IMR-90 (cell line): ENCODE measurements at regions not wholly inside any gene's neighbourhood (a gene's known extent, or its start where the extent isn't known, plus 50 kb on each side); places are given as distances from the start of the nearest gene placed in this dataset.

Source experiments
- ATAC-seq: fragments of 200-7000 bp; cut with Tn5 transposase; 2 replicates; pipeline ENCODE4 v1.9.1; 2020; ENCODE audit warnings: low read depth, mild to moderate bottlenecking, moderate library complexity
- BruUV-seq: library from RNA; stranded (reverse); fragments of 400-500 nt; replicated peaks from 2 replicates; lab custom pipeline; 2021; lab: Mats Ljungman, UMichigan
- CTCF ChIA-PET: fragments of 300-600 bp; formaldehyde crosslinking; extraction: SDS; loops from one replicate; lab custom pipeline; 2021; ENCODE audit warnings: antibody characterized with exemption; lab: Yijun Ruan, JAX
- POLR2A ChIA-PET: fragments of 300-600 bp; sonication (Branson Sonifier 250); formaldehyde crosslinking; loops from one replicate; lab custom pipeline; 2022; ENCODE audit warnings: antibody characterized with exemption; ENCODE audit not compliant: unreplicated experiment; lab: Charles Lee
- DNase-seq: peaks from one replicate; pipeline ENCODE4 v3.0.0; 2013
- H2AFZ ChIP-seq: replicated peaks from 2 replicates; pipeline ENCODE3; 2013; ENCODE audit warnings: low read length, mild to moderate bottlenecking; ENCODE audit not compliant: poor library complexity
- H2AK5ac ChIP-seq: 2 replicates; pipeline ENCODE4 v1.6.1; 2013; ENCODE audit warnings: low read depth, low read length, inconsistent platforms
- H2AK9ac ChIP-seq: replicated peaks from 2 replicates; pipeline ENCODE3; 2013; ENCODE audit warnings: mild to moderate bottlenecking, low read depth, low read length, moderate library complexity; ENCODE audit not compliant: poor library complexity
- H2BK120ac ChIP-seq: 2 replicates; pipeline ENCODE4 v1.6.1; 2013; ENCODE audit warnings: low read depth, low read length, inconsistent platforms
- H2BK15ac ChIP-seq: 3 replicates; pipeline ENCODE4 v1.6.1; 2013; ENCODE audit warnings: low read depth, low read length, inconsistent platforms
- H2BK20ac ChIP-seq: 2 replicates; pipeline ENCODE4 v1.6.1; 2013; ENCODE audit warnings: low read depth, mild to moderate bottlenecking, inconsistent platforms, low read length, moderate library complexity
- H2BK5ac ChIP-seq: 2 replicates; pipeline ENCODE4 v1.6.1; 2013; ENCODE audit warnings: mild to moderate bottlenecking, low read depth, low read length, inconsistent platforms; ENCODE audit not compliant: poor library complexity, severe bottlenecking
- H3K14ac ChIP-seq: replicated peaks from 2 replicates; pipeline ENCODE4 v1.6.1; 2013; ENCODE audit warnings: low read depth, low read length, inconsistent platforms
- H3K18ac ChIP-seq: 2 replicates; pipeline ENCODE4 v1.6.1; 2013; ENCODE audit warnings: low read depth, low read length, control low read depth
- H3K23ac ChIP-seq: 2 replicates; pipeline ENCODE4 v1.6.1; 2013; ENCODE audit warnings: low read depth, low read length, inconsistent platforms
- H3K27ac ChIP-seq: 2 replicates; pipeline ENCODE4 v1.5.1; 2013; ENCODE audit warnings: mild to moderate bottlenecking, control low read depth, low read length; ENCODE audit not compliant: insufficient read depth
- H3K27me3 ChIP-seq: 2 replicates; pipeline ENCODE4 v1.6.1; 2013; ENCODE audit warnings: low read length; ENCODE audit not compliant: control insufficient read depth, insufficient read depth
- H3K36me3 ChIP-seq: 2 replicates; pipeline ENCODE4 v1.6.1; 2013; ENCODE audit warnings: low read length, mixed read lengths; ENCODE audit not compliant: control insufficient read depth, insufficient read depth
- H3K4ac ChIP-seq: 2 replicates; pipeline ENCODE4 v1.6.1; 2013; ENCODE audit warnings: low read depth, low read length, inconsistent platforms
- H3K4me1 ChIP-seq: 2 replicates; pipeline ENCODE4 v1.6.1; 2013; ENCODE audit warnings: low read length, mixed read lengths; ENCODE audit not compliant: control insufficient read depth, insufficient read depth
- H3K4me2 ChIP-seq: 2 replicates; pipeline ENCODE4 v1.6.1; 2013; ENCODE audit warnings: low read depth, mild to moderate bottlenecking, control low read depth, low read length, moderate library complexity
- H3K4me3 ChIP-seq: 2 replicates; pipeline ENCODE4 v1.5.1; 2013; ENCODE audit warnings: low read depth, mild to moderate bottlenecking, control low read depth, low read length, moderate library complexity; ENCODE audit not compliant: insufficient read depth
- H3K56ac ChIP-seq: 2 replicates; pipeline ENCODE4 v1.6.1; 2013; ENCODE audit warnings: low read length, inconsistent platforms; ENCODE audit not compliant: insufficient read depth; ENCODE audit errors: extremely low read depth
- H3K79me1 ChIP-seq, 2 experiments: 2 replicates each; pipeline ENCODE4 v1.6.1; 2013; ENCODE audit warnings: low read length in 2 of 2, inconsistent platforms in 1 of 2, low read depth in 1 of 2
- H3K9ac ChIP-seq: 2 replicates; pipeline ENCODE4 v1.6.1; 2013; ENCODE audit warnings: low read depth, low read length, control low read depth
- H3K9me1 ChIP-seq: 2 replicates; pipeline ENCODE4 v1.6.1; 2013; ENCODE audit warnings: low read length, inconsistent platforms; ENCODE audit not compliant: insufficient read depth
- H3K9me3 ChIP-seq: 2 replicates; pipeline ENCODE4 v1.6.1; 2013; ENCODE audit warnings: low read length; ENCODE audit not compliant: control insufficient read depth, insufficient read depth
- H4K20me1 ChIP-seq: 2 replicates; pipeline ENCODE4 v1.6.1; 2013; ENCODE audit warnings: low read length, inconsistent platforms; ENCODE audit not compliant: insufficient read depth
- H4K5ac ChIP-seq: 2 replicates; pipeline ENCODE4 v1.6.1; 2013; ENCODE audit warnings: mild to moderate bottlenecking, low read depth, low read length, control low read depth
- H4K8ac ChIP-seq, 2 experiments: 2 replicates each; pipeline ENCODE4 v1.6.1; 2013; ENCODE audit warnings: low read depth in 2 of 2, low read length in 2 of 2, control low read depth in 1 of 2, inconsistent platforms in 1 of 2
- H4K91ac ChIP-seq: 2 replicates; pipeline ENCODE4 v1.6.1; 2013; ENCODE audit warnings: low read depth, low read length, inconsistent platforms; ENCODE audit not compliant: insufficient read depth
- CEBPB ChIP-seq: IDR thresholded peaks from 2 replicates; pipeline ENCODE4 v1.6.1; 2012; ENCODE audit warnings: low read depth, low read length, improper control_type of control experiment
- MAFK ChIP-seq: IDR thresholded peaks from 2 replicates; pipeline ENCODE4 v1.6.1; 2012; ENCODE audit warnings: low read depth, low read length, improper control_type of control experiment
- NFE2L2 ChIP-seq: fragments of 150-350 bp; IDR thresholded peaks from 2 replicates; pipeline ENCODE4 v1.6.1; 2016; ENCODE audit warnings: low read depth, mild to moderate bottlenecking, low read length
- RCOR1 ChIP-seq: IDR thresholded peaks from 2 replicates; pipeline ENCODE4 v1.6.1; 2012; ENCODE audit warnings: mild to moderate bottlenecking, low read length, improper control_type of control experiment; ENCODE audit not compliant: insufficient replicate concordance
- RFX5 ChIP-seq: IDR thresholded peaks from 2 replicates; pipeline ENCODE4 v1.8.0; 2012; ENCODE audit warnings: low read depth, mild to moderate bottlenecking, low read length, moderate library complexity
- SMC3 ChIP-seq: fragments of 150-350 bp; IDR thresholded peaks from 2 replicates; pipeline ENCODE4 v1.6.1; 2016; ENCODE audit warnings: low read depth, mild to moderate bottlenecking, antibody characterized with exemption, low read length, moderate library complexity
- WGBS, 2 experiments: methylation state at CpG; one replicate each; pipeline versions ENCODE4 v1.1.5 to v1.1.7; 2013; ENCODE audit warnings: missing lambda C conversion rate in 2 of 2; ENCODE audit not compliant: insufficient read length in 1 of 2; ENCODE audit errors: extremely low coverage in 2 of 2; 5-methylcytosine and 5-hydroxymethylcytosine counted together
- dilution Hi-C: fragments of 300-500 bp; cut with HindIII; formaldehyde crosslinking; loops from one replicate; pipeline ENCODE4 v1.14.3; 2018; ENCODE audit warnings: low sequenced_read_pairs; ENCODE audit not compliant: unreplicated experiment
- in situ Hi-C: fragments of 300-500 bp; cut with MboI; formaldehyde crosslinking; loops from 3 replicates; pipeline ENCODE4 v1.14.3; 2019; ENCODE audit warnings: low sequenced_read_pairs, inconsistent platforms, mixed read lengths
- intact Hi-C: fragments of 100-400 bp; cut with micrococcal nuclease; formaldehyde crosslinking; loops from 2 replicates; pipeline ENCODE4 v1.10.0; 2022

- H2BK5ac ChIP-seq: no peak overlapping the region
- CTCF ChIA-PET: interaction anchor here (1.1 kb wide), 1 partner anchor 153 kb away, joined by 3 read pairs; no protein-coding TSS in a partner anchor
- no peak overlapping the region for H3K4me2 ChIP-seq
- no peak overlapping the region for H2AFZ ChIP-seq
- peak; percentile 34 for DNase-seq
- H3K23ac ChIP-seq: no peak overlapping the region
- H3K4me1 ChIP-seq: peaks cover 1% of the 10 kb centered on the region; the same call in 1 of the 2 replicates
- H2BK15ac ChIP-seq: no peak overlapping the region
- intact Hi-C loops: no loop called here
- no peak overlapping the region for H4K5ac ChIP-seq
- no peak overlapping the region for H2AK9ac ChIP-seq
- no TSS peak for BruUV-seq
- no peak overlapping the region for H3K4me3 ChIP-seq
- no peaks in the 10 kb centered on the region for H3K27me3 ChIP-seq
- H4K91ac ChIP-seq: no peak overlapping the region
- no peak for ATAC-seq
- H3K9me3 ChIP-seq: no peaks in the 10 kb centered on the region
- H3K9ac ChIP-seq: no peak overlapping the region
- POLR2A ChIA-PET: no interaction called here
- no peak overlapping the region for H2AK5ac ChIP-seq
- no peak overlapping the region for H2BK20ac ChIP-seq
- no peak overlapping the region for H2BK120ac ChIP-seq
- no CpG with 5 or more reads among the region's 5 CpGs for WGBS, 2 experiments
- no peak overlapping the region for H3K4ac ChIP-seq
- H3K9me1 ChIP-seq: no peaks in the 10 kb centered on the region
- in situ Hi-C loops: no loop called here
- no peak overlapping the region for H3K18ac ChIP-seq
- no peak overlapping the region for H3K14ac ChIP-seq
- H3K27ac ChIP-seq: no peak overlapping the region
- no peak overlapping the region for H3K56ac ChIP-seq
- no peak overlapping the region for H4K8ac ChIP-seq
- dilution Hi-C loops: no loop called here
- H3K36me3 ChIP-seq: no peaks in the 10 kb centered on the region
- TF ChIP-seq CEBPB (no peak), RCOR1 (no peak), MAFK (no peak), SMC3 (no peak), NFE2L2 (no peak), RFX5 (no peak)
- no peaks in the 10 kb centered on the region for H3K79me1 ChIP-seq
- H4K20me1 ChIP-seq: no peaks in the 10 kb centered on the region
Observed at GRCh38 chr5:32865475-32865874, 154.4 kb downstream of the NPR3 start.
